Activated naive CD4-positive, alpha-beta T cell treated with Interleukin-2 at 50 U/mL for 16 hours (primary cell): ENCODE measurements at regions not wholly inside any gene's neighbourhood (a gene's known extent, or its start where the extent isn't known, plus 50 kb on each side); places are given as distances from the start of the nearest gene placed in this dataset.
A peak's percentile ranks its signal among the peaks of the same experiment; 100 is the strongest.
"Not testable (repeated sequence)": the region's sequence is repeated elsewhere in the genome, so short reads cannot be mapped to it uniquely, and the experiment has no call there.

Experiments
- DNase-seq: peaks from one replicate; pipeline ENCODE4 v3.0.0-alpha.2; 2020

DNA sequence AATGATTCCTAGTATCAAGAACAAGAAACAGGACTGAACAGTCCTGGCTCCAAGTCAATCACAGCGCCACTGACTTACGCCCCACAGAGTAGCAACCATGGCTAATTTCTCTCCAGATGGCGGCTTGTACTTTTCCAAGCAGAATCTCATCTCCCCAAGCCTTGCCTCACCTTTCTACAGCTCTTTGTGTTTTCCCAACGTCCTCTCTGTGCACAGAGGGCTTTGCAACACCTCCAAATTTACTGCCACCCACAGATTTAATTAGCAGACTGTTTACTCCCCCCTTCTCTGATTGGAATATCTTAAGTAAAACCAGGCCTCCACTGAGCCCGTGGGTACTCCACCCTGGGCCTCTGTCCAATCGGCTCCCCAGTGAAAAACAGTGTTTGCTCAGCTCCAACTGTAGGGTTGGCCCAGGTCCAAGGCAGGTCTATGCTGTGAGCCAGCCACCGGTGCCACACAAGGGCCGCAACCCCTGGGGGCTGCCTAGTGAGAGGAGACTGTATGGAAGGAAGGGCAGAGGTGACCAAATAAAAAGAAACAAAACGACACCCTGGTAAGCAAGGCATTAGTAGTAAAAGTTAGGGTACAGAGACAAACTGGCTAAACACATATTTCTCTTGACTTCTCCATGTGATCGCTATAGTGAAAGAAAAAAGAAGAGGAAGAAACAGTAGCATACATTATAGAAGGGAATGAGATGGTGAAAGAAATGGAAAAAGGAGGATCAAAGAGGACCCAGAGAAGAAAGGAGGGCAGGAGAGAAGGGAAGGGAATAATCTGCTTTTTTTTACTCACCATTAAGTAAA is 128.4 kb upstream of the SOD1 start:
- DNase-seq = no peak

GRCh38 chr21:31530364-31530763 is 129.1 kb upstream of the SOD1 start:
- DNase-seq = no peak

DNA sequence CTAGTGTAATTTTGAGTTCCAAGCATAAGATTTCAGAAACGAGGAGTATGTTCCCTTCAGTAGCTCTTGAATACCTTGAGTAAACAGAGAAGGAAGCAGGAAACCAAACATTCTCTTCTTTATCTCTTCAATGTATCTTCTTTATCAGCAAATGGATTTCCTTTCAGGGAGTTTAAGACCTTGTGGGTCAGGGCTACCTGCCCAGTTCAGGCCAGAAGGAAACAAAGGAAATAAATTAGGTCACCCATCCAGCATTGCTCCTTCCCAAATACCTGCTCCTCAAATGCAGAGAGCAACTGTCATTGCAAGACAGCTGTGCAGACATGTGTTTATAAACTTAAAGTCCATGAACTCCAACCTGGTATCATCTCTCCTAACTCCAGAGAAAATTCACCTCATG is 130.1 kb upstream of the SOD1 start:
- DNase-seq = no peak

GRCh38 chr21:31526040-31526439 is 133.5 kb upstream of the SOD1 start:
- DNase-seq = no peak

GRCh38 chr21:31524140-31524539 is 135.4 kb upstream of the SOD1 start:
- no peak for DNase-seq

- no peak for DNase-seq
Measured at GRCh38 chr21:31521515-31521914, 138.0 kb upstream of the SOD1 start.

DNA sequence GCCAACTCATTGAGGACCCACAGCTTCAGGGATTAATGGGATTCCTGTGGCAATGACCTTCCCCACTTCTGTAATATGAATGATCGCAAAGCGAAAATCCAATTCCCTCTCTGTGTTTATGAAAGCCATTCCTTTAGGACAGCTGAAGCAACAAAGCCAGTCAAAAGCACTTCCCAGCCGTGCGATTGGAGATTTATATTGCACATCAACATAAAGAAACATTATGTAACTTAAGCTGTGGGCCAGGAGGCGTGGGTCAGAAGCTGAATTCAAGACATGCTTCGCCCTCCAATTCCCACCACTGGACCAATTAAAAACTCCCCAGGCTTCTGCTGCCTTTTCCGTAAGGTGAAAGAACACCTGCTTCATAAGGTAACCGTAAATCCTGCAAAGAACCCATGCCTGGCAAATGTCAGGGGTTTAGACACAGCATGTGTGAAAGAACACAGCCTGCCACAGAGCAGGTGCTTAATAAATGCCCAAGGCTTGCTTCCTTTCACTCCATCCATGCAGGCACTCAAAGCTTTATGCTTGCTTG is 138.9 kb upstream of the SOD1 start:
- no peak for DNase-seq

DNA sequence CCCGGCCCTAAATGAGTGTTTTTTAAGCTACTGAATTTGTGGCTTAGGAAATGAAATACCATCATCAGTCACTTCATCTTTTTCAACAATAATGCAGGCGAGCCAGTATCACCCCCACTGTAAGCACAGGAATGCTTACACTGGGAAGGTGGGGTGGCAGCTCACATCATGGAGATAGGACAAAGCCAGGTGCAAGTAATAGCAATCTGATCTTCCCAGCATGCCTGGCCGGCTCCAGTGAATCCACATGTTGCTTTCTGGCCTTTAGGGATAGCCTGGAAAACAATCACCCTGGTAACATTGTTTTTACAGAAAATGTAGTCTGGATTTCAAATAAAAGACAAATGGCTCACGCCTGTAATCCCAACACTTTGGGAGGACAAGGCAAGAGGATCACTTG is 140.9 kb upstream of the SOD1 start:
- no peak for DNase-seq

DNA sequence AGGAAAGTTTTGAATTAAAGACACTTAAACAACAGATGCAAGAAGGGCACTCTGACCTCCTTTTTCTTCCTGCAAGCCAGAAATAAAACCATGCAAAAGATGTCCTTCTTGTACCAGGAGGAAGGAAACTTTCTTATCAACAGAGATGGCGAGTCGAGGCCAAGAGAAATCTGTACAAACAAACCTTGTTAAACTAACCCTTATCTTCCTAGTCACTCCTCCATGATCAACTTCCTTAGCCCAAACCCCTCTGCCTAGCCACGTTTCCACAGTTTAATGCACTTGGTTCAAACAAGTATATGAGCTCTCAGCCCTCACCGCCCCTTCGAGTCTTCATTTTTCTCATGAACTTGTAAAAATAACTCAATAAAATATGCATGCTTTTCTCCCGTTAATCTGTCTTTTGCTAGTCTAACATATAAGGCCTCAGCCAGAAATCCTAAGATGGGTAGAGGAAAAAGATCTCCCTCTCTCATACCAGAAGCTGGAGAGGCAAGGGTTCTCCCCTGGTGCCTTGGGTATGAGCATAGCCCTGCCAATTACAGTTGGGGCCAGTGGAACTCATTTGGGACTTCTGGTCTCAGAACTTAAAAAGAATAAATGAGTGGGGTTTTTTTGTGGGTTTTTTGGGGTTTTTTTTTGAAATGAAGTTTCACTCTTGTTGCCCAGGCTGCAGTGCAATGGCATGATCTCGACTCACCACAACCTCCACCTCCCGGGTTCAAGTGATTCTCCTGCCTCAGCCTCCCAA is 141.7 kb upstream of the SOD1 start:
- no peak for DNase-seq

DNA sequence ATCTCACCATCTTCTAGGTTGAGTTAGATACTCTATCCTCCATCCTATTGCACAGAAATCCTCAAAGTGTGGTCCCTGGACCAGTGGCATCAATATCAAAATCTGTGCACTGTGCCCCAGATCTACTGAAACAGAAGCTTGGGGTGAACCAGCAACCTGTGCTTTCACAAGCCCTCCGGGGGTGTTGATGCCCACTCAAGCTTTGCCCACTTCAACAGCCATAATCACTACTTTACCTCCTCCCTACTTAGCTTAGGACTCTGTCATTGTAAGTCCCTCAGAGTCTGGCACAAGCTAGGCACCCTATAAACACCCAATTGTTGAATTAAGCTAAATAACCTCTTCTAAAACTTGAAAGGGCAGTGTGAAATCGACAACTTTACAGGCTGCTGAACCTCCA is 144.2 kb upstream of the SOD1 start:
- no peak for DNase-seq

DNA sequence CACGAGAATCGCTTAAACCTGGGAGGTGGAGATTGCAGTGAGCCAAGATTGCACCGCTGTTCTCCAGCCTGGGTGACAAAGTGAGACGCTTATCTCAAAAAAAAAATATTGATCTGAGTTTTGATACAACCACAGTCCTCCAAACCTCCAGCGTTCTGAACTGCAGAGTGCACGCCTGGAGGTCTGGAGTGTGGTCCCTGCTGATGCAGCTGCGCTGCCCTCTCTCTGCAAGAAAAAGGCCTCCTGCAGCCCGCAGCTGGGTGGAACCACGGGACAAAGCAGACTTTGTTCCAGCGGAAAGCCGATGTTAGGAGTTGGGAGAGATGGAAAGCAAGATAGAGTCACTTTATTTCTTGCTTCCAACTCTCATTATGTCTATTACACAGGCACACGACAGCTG is 144.9 kb upstream of the SOD1 start:
- DNase-seq = no peak

- not testable (repeated sequence) for DNase-seq
Measured at GRCh38 chr21:31513541-31513940, 146.0 kb upstream of the SOD1 start.

- not testable (repeated sequence) for DNase-seq
Measured at GRCh38 chr21:31511999-31512398, 147.5 kb upstream of the SOD1 start.

DNA sequence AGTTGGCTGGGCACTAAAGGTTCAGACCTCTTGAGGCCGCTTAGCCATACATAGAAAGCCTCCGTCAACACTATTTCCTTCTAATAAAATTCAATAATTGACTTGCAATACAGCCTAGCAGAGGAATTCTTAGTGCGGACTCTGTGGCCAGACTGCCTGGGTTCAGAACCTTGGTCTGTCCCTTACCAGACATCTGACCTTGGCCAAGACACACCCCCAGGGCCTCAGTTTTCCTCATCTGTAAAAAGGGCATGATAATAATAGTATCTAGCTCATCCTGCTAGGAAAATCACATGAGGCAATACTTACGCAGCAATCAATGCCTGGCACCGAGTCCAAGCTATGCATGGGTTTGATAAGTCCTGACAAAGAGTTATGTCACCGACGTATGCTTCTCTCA is 148.2 kb upstream of the SOD1 start:
- DNase-seq = no peak

DNA sequence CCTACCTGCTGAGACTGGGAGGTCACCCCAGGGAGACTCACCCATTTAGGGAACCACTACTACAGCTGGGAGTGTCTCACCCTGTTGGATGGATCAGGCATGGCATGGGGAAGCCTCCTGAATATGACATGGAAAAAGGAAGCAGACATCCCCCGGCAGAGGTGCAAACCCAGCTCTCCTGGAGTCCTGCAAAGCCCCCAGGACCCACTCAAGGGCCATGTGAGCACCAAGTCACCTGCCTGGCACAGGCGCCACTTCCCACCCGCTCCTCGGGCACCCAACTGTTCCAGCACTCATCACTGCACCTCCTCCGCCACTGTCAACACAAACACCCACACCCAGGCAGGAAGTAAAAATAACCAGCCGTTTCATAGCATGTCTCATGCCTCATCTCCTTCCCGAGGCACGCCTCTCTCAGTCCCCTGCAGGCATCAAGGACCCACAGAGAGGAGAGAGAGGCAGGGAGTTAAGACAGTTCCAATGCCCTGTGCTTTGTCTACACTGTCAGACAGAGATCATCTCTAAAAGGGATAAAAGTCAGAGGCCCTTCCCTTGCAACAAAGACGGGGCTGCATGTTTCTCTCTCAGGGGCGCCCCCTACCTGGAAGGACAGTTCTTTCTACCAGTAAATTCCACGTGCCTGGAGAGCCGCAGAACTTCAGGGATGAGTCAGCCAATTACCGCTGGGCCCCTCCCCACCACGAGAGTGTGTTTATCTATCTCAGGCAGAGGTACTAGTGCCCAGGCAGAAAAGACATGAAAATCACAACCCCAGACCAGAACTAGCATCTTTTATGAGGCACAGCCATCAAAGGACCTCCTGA is 150.1 kb upstream of the SOD1 start:
- DNase-seq = peak; percentile 82

- no peak for DNase-seq
Measured at GRCh38 chr21:31505975-31506374, 153.5 kb upstream of the SOD1 start.

DNA sequence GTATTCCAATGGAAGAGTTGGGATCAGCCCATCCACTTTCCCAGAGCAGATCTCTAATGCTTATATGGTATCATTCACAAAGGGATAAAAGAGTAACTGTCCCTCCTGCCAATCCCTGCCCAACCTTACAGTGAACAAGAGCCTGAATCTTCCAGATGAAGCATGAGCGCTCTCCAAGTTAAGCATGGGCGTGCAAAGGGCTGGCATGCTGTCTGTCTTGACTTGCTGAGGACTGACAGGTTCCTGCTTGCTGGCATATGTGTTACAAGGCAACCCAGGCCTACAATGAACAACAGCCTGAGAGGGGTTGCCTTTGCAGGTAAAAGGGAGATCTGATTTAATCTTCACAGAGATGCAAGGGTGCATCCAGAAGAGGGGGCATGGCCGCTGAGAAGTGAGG is 155.6 kb upstream of the SOD1 start:
- DNase-seq = no peak

- no peak for DNase-seq
Measured at GRCh38 chr21:31503467-31503866, 156.0 kb upstream of the SOD1 start.

GRCh38 chr21:31502537-31503143 is 156.9 kb upstream of the SOD1 start:
- DNase-seq = no peak

- DNase-seq = no peak
Measured at GRCh38 chr21:31501926-31502325, 157.6 kb upstream of the SOD1 start.

DNA sequence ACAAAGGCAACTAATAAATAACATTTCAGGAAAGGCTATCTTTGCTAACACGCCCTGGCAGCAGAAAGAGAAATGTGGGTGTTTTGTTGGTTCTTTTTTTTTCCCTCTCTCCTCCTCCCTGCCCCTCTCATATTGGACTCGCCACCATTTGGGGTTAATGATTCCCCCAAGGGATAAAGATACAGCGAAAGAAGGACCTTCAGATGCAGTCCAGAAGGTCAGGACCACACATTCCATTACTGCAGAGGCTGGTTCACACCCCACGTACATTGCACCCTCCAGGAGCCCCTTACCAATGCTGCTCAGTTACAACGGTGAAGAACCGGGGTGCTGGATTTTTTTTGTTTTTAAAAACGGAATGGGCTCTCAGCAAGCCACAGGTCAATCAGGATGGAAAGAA is 156.9 kb upstream of the TIAM1 start:
- DNase-seq = no peak

DNA sequence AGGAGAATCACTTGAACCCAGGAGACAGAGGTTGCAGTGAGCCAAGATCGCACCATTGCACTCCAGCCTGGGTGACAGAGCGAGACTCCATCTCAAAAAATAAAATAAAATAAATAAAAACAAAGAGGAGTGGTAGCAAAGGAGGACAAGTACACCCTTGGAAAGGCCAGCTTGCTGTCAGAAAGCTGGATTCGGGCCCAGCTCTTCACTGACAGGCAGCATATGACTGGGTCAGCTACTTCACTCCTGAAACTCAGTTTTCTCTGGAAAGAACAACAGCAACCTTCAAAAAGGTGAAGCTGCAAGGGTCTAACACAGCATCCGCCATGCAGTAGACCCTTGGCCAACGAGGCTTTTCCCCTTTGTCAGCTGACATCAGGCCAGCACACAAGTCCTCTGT is 156.0 kb upstream of the TIAM1 start:
- no peak for DNase-seq

DNA sequence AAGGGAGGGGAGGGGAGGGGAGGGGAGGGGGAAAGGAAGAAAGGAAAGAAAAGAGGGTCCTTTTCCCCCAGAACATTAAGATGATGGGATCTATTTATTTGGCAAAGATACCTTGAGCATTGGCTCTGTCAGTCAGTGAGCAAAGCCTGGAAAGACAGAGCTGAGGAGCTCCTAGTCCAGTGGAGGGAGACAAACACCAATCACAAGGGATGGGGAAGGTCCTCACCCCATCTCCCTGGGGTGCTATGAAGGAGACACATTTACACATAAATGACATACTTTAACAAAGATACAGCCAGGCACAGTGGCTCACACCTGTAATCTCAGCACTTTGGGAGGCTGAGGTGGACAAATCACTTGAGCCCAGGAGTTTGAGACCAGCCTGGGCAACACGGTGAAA is 154.9 kb upstream of the TIAM1 start:
- no peak for DNase-seq
